GM04504 (cell line): ENCODE measurements at regions not wholly inside any gene's neighbourhood (a gene's known extent, or its start where the extent isn't known, plus 50 kb on each side); places are given as distances from the start of the nearest gene placed in this dataset.
A peak's percentile ranks its signal among the peaks of the same experiment; 100 is the strongest.
"Not testable (repeated sequence)": the region's sequence is repeated elsewhere in the genome, so short reads cannot be mapped to it uniquely, and the experiment has no call there.

Experiments used
- DNase-seq: peaks from one replicate; pipeline ENCODE4 v3.0.0-alpha.2; 2012; ENCODE audit warnings: low read depth

- no peak for DNase-seq
These were observed 933.8 kb downstream of the TLE1 start for GRCh38 chr9:80755586-80755985.

GRCh38 chr9:80747056-80747455 is 942.3 kb downstream of the TLE1 start:
- not testable (repeated sequence) for DNase-seq

DNA sequence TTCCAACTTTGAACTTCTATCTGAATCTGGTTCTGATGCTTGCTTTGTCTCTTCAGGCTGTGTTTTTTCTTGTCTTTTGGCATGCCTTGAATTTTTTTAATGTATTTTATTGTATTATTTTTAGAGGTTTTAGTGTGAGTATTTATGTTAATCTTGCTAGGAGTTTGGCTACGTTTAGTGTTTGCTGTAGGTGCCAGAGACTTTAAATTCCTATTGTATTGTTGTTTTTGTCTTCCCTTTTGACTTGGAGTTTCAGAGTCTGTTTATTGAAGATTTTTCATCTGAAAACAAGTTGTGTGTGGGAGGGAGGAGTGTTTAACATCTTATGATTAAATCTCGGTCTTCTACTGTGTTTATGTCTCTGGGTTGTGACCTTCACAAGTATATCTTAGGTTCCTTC is 956.8 kb downstream of the TLE1 start:
- DNase-seq: no peak

DNA sequence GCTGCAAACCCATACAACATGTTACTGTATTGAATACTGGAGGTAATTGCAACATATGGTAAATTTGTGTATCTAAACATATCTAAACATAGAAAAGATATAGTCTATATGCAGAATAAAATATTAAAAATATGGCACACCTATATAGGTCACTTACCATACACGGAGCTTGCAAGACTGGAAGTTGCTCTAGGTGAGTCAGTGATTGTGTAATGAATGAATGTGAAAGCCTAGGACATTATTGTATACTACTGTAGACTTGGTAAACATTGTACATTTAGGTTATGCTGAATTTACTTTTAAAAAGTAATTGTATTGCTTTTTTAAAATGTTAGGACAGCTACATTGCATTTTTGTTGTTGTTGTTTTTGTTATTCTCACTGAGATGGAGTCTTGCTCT is 968.8 kb downstream of the TLE1 start:
- no peak for DNase-seq

GRCh38 chr9:80707120-80707519 is 982.2 kb downstream of the TLE1 start:
- no peak for DNase-seq

- DNase-seq: no peak
These were observed 988.3 kb downstream of the TLE1 start for GRCh38 chr9:80701061-80701460.

DNA sequence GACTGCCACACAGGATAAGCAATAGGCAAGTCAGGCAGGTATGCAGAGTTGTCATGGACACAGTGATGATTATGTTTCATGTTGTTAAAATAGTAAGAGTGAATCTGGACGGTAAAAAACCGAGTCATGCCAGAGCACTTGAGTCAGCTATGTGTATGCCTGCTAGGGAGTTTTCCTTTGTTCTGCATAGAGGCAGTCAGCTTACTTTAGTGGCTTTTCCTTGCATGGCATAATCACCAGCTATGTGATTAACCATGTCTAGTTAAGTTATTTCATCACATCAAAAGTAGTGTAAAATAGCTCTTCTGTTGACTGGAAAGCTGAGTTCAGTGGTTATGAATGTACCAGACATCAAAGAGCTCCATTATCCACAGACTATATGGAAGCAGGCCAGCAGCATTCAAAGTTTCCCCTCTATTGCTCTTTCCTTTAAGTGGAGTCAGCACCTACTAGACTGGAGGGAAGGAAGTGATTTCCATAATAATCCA is 989.8 kb downstream of the TLE1 start:
- no peak for DNase-seq

DNA sequence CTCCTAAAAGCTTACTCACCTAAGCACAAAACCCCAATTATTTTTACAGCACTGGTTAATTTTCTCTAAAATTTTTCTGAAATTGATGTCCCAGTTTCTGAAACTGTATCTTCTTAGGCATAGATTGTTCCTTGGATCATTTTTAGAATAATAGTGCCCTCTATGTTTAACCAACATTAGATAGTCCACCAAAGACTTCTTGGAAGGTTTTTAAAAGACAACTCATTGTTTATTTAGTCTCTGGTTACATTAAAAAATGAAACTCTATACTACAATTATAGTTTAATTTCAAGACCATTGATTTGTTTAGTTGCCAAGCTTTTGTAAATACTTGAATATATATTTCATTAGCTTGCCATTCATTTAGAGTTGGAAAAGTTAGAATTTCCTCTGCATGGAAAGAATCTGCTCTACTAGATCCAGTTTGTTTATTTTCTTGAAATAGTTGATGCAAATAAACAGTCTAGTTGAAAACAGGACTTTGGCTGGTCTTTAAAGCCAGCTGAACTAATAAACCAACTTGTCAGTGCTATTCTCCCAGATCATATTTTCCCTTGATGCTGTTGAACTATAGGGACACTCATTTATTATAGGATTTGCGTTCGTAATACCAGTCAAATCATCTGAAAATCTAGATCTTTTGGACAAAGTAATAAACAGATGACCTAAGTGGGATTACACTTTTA is 990.5 kb downstream of the TLE1 start:
- no peak for DNase-seq

- DNase-seq: no peak
These were observed 996.6 kb downstream of the TLE1 start for GRCh38 chr9:80692751-80693150.

DNA sequence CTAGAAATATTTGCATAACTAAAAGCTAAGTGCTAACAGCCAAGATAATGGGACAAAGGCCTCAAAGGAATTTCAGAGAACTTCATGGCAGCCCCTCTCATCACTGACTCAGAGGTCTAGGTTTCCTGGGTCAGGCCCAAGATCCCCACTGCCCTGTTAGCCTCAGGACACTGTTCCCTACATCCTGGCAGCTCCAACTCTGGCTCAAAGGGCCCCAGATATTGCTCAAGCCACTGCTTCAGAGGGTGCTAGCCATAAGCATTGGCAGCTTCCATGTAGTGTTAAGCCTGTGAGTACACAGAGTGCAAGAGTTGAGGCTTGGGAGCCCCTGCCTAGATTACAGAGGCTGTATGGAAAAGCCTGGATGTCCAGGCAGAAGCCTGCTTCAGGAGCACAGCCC is 998.1 kb downstream of the TLE1 start:
- no peak for DNase-seq

GRCh38 chr9:80690349-80690939 is 998.9 kb downstream of the TLE1 start:
- no peak for DNase-seq

GRCh38 chr9:80679916-80680315 is 1009.4 kb downstream of the TLE1 start:
- DNase-seq: no peak

DNA sequence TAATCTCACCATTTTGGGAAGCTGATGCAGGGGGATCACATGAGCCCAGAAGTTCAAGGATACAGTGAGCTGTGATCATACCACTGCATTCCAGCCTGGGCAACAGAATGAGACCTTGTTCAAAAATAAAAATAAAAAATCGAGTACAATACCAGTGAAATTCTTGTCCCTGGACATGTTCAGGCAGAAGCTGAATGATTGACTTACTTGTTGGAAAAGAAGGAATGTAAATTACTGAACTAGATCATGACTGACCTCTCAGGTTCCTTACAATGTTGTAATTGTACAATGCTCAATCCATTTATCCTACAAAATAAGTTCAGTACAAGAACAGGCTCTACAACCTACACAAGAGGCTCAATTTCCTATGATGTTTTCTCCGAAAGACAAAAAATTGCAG is 1010.4 kb downstream of the TLE1 start:
- DNase-seq: no peak

DNA sequence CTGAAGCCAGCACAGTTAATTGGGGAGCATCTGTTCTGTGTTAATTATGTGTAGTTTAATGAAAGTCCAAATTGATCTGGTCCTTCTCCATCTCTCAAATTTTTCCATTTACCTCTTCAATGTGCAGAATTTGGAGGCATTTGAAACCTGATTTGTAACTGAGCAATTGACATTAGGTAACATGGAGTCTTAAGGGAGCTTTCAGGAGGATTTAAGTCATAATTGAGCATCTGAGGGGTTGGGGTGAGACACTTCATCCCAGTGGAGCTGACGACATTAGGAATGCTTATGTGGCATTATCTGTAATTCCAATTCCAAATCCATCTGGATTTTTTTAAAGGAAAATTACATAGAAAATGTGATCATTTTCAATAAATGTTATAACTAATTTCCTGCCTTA is 1015.9 kb downstream of the TLE1 start:
- no peak for DNase-seq

DNA sequence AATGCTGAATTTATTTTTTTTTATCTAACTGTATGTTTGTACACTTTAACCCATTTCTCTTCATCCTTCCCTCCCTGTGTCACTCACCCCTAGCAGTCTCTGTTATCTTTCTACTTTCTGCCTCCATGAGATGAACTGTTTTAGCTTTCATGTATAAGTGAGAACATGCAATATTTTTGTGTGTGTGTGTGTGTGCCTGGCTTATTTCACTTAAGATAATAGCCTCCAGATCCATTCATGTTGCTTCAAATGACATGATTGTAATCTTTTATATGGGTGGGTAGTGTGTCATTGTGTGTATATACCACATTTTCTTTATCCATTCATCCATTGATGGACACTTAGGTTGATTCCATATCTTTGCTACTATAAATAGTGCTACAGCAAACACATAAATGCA is 1023.9 kb downstream of the TLE1 start:
- DNase-seq: no peak

DNA sequence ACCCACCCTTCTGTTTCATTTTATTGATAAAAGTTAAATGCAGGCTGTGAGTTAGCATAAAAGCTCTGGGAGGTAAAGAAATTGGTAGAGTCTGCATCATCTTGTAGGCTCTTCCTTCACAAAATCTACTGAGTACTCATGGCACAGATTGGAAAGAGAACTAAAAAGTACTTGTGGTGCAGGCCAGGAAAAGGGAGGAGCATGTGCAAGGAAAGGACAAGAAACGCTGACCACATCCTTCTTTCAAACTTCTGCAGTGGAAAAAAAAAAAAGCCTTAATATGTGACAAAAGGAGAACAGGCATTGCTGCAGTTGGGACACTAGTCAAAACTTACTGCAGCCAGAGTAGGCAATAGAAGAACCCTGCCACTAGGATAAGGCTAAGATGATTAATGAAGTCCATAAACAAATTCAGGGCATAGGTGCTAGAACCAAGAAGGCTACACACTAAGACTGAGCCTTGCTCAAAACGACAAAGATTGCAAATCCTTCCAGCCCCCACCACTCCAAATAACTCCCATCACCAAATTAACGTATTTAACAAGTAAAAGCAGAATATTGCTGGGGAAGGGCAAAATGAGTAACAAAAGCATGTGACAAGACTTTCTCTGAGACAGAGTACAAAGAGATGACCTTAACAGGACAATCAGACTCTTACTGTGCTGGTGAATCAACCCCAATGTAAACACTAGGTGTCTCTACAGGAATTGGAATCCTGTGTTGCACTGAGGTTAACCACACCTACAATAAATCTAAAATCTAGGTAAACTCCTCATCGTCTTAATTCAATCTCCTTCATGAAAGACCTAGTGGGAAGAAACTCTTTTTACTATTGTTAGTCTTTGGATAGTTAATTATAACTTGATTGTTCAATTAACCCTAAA is 1024.8 kb downstream of the TLE1 start:
- no peak for DNase-seq

DNA sequence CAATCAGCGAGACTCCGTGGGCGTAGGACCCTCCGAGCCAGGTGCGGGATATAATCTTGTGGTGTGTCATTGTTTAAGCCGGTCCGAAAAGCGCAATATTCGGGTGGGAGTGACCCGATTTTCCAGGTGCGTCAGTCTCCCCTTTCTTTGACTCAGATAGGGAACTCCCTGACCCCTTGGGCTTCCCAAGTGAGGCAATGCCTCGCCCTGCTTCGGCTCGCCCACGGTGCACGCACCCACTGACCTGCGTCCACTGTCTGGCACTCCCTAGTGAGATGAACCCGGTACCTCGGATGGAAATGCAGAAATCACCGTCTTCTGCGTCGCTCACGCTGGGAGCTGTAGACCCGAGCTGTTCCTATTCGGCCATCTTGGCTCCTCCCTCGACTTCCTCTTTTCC is 1029.6 kb downstream of the TLE1 start:
- DNase-seq: not testable (repeated sequence)

DNA sequence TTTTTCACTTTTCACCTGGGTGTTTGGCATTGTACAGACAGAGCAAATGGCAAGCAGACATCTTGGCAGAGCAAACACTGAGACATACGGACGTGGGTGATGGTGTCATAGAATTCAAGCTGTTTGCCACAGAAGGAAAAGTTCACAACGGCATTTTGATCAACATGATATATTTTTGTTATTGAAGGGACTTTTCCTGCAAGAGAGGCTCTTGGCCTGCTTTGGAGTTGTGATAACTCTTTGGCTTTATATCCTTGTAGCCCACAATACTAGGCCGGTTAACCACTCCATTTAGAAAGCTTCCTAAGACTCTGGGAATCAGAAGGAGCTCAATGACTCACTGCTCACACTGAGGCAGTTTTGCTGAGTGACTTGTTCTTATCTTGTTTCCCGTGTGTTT is 1038.3 kb downstream of the TLE1 start:
- DNase-seq: no peak

GRCh38 chr9:80649496-80649895 is 1039.9 kb downstream of the TLE1 start:
- DNase-seq: no peak

GRCh38 chr9:80649001-80649420 is 1040.3 kb downstream of the TLE1 start:
- peak; percentile 35 for DNase-seq

DNA sequence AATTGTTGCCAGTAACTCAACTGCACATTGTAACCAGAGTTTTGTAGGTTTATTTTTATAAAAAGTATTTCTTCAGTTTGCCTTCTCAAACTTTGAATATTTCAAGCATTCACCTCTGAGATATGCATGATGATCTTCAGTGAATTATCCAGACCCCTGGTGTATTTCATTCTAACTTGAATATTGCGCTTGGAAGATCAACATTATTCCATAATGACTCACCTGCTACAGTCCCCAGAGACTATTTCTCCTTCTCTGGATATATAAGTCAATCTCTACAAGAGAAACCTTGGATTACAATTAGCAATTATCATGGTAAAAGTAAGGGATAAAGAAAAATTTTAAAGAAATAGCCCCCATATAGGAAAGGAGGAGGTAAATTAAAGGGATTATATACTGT is 1041.0 kb downstream of the TLE1 start:
- DNase-seq: no peak

GRCh38 chr9:80646211-80646610 is 1043.1 kb downstream of the TLE1 start:
- DNase-seq: no peak

GRCh38 chr9:80644044-80644443 is 1045.3 kb downstream of the TLE1 start:
- no peak for DNase-seq
